ENCODE measurements at regions not wholly inside any gene's neighbourhood (a gene's known extent, or its start where the extent isn't known, plus 50 kb on each side); places are given as distances from the start of the nearest gene placed in this dataset.

- Histone ChIP-seq H3K79me2 (ENCODE audit: insufficient read depth, low read length) (no peaks in the 10 kb centered on the region), H3K36me3 (ENCODE audit: insufficient read depth, low read length) (no peaks in the 10 kb centered on the region), H3K27me3 (ENCODE audit: insufficient read depth, low read length) (peaks cover 3% of the 10 kb centered on the region), H3K9ac (ENCODE audit: low read length) (no peak overlapping the region), H4K20me1 (ENCODE audit: insufficient read depth, low read length) (no peaks in the 10 kb centered on the region), H3K27ac (ENCODE audit: low read depth, low read length) (no peak overlapping the region), H3K9me3 (ENCODE audit: insufficient read depth, low read depth, low read length) (no peaks in the 10 kb centered on the region), H2AFZ (ENCODE audit: low read depth, low read length) (no peak overlapping the region), H3K4me3 (ENCODE audit: insufficient read depth, low read depth, low read length) (no peak overlapping the region), H3K4me2 (ENCODE audit: low read length) (no peak overlapping the region), H3K4me1 (ENCODE audit: insufficient read depth, low read length) (no peaks in the 10 kb centered on the region)
- Mint-ChIP-seq H3K27ac (ENCODE audit: unreplicated experiment) (no peak overlapping the region), H3K36me3 (ENCODE audit: low read depth, unreplicated experiment) (no peaks in the 10 kb centered on the region), H3K4me1 (ENCODE audit: low read depth, unreplicated experiment) (peaks cover 5% of the 10 kb centered on the region), H3K9me3 (ENCODE audit: unreplicated experiment) (no peaks in the 10 kb centered on the region), H3K27me3 (ENCODE audit: low read depth, unreplicated experiment) (peaks cover 18% of the 10 kb centered on the region), H3K4me3 (ENCODE audit: unreplicated experiment) (no peak overlapping the region)
- FAIRE-seq (no peak), DNase-seq (ENCODE audit: low read depth) (no peak)
- TF ChIP-seq, protein P1, sequence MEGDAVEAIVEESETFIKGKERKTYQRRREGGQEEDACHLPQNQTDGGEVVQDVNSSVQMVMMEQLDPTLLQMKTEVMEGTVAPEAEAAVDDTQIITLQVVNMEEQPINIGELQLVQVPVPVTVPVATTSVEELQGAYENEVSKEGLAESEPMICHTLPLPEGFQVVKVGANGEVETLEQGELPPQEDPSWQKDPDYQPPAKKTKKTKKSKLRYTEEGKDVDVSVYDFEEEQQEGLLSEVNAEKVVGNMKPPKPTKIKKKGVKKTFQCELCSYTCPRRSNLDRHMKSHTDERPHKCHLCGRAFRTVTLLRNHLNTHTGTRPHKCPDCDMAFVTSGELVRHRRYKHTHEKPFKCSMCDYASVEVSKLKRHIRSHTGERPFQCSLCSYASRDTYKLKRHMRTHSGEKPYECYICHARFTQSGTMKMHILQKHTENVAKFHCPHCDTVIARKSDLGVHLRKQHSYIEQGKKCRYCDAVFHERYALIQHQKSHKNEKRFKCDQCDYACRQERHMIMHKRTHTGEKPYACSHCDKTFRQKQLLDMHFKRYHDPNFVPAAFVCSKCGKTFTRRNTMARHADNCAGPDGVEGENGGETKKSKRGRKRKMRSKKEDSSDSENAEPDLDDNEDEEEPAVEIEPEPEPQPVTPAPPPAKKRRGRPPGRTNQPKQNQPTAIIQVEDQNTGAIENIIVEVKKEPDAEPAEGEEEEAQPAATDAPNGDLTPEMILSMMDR (IDR thresholded peaks at IDR 0.05; ENCODE audit: insufficient read depth, low read depth, low read length): no peak
- no peak for TF ChIP-seq EZH2 (IDR thresholded peaks at IDR 0.05; ENCODE audit: insufficient read depth, low read length)
Observed at GRCh38 chr12:30846776-30847175, 79.8 kb upstream of the TSPAN11 start.

GRCh38 chr12:30845676-30846075 is 80.9 kb upstream of the TSPAN11 start:
- no peak overlapping the region for H3K9ac ChIP-seq (ENCODE audit: low read length)
- H3K4me3 ChIP-seq (ENCODE audit: insufficient read depth, low read depth, low read length): no peak overlapping the region
- no peak overlapping the region for H3K27ac ChIP-seq (ENCODE audit: low read depth, low read length)
- H3K36me3 ChIP-seq (ENCODE audit: insufficient read depth, low read length): no peaks in the 10 kb centered on the region
- H3K9me3 ChIP-seq (ENCODE audit: insufficient read depth, low read depth, low read length): no peaks in the 10 kb centered on the region
- no peak overlapping the region for H3K27ac Mint-ChIP-seq (ENCODE audit: unreplicated experiment)
- no peaks in the 10 kb centered on the region for H3K4me1 Mint-ChIP-seq (ENCODE audit: low read depth, unreplicated experiment)
- no peak for TF ChIP-seq EZH2 (IDR thresholded peaks at IDR 0.05; ENCODE audit: insufficient read depth, low read length)
- TF ChIP-seq, protein P1 (IDR thresholded peaks at IDR 0.05; ENCODE audit: insufficient read depth, low read depth, low read length): no peak
- FAIRE-seq: no peak
- no peaks in the 10 kb centered on the region for H4K20me1 ChIP-seq (ENCODE audit: insufficient read depth, low read length)
- H3K27me3 Mint-ChIP-seq (ENCODE audit: low read depth, unreplicated experiment): peaks cover 18% of the 10 kb centered on the region
- no peaks in the 10 kb centered on the region for H3K9me3 Mint-ChIP-seq (ENCODE audit: unreplicated experiment)
- H3K4me3 Mint-ChIP-seq (ENCODE audit: unreplicated experiment): no peak overlapping the region
- H3K79me2 ChIP-seq (ENCODE audit: insufficient read depth, low read length): no peaks in the 10 kb centered on the region
- no peaks in the 10 kb centered on the region for H3K4me1 ChIP-seq (ENCODE audit: insufficient read depth, low read length)
- no peaks in the 10 kb centered on the region for H3K36me3 Mint-ChIP-seq (ENCODE audit: low read depth, unreplicated experiment)
- peaks cover 3% of the 10 kb centered on the region for H3K27me3 ChIP-seq (ENCODE audit: insufficient read depth, low read length)
- H2AFZ ChIP-seq (ENCODE audit: low read depth, low read length): no peak overlapping the region
- no peak overlapping the region for H3K4me2 ChIP-seq (ENCODE audit: low read length)
- DNase-seq (ENCODE audit: low read depth): no peak

GRCh38 chr12:30843211-30843610 is 83.3 kb upstream of the TSPAN11 start:
- Histone ChIP-seq H3K9me3 (ENCODE audit: insufficient read depth, low read depth, low read length) (no peaks in the 10 kb centered on the region), H3K9ac (ENCODE audit: low read length) (no peak overlapping the region), H3K27me3 (ENCODE audit: insufficient read depth, low read length) (peaks cover 5% of the 10 kb centered on the region), H3K4me2 (ENCODE audit: low read length) (no peak overlapping the region), H3K27ac (ENCODE audit: low read depth, low read length) (no peak overlapping the region), H4K20me1 (ENCODE audit: insufficient read depth, low read length) (no peaks in the 10 kb centered on the region), H3K36me3 (ENCODE audit: insufficient read depth, low read length) (no peaks in the 10 kb centered on the region), H3K4me1 (ENCODE audit: insufficient read depth, low read length) (no peaks in the 10 kb centered on the region), H2AFZ (ENCODE audit: low read depth, low read length) (no peak overlapping the region), H3K79me2 (ENCODE audit: insufficient read depth, low read length) (no peaks in the 10 kb centered on the region), H3K4me3 (ENCODE audit: insufficient read depth, low read depth, low read length) (no peak overlapping the region)
- Mint-ChIP-seq H3K27me3 (ENCODE audit: low read depth, unreplicated experiment) (peaks cover 34% of the 10 kb centered on the region), H3K4me3 (ENCODE audit: unreplicated experiment) (no peak overlapping the region), H3K9me3 (ENCODE audit: unreplicated experiment) (no peaks in the 10 kb centered on the region), H3K36me3 (ENCODE audit: low read depth, unreplicated experiment) (no peaks in the 10 kb centered on the region), H3K27ac (ENCODE audit: unreplicated experiment) (no peak overlapping the region), H3K4me1 (ENCODE audit: low read depth, unreplicated experiment) (no peaks in the 10 kb centered on the region)
- no peak for DNase-seq (ENCODE audit: low read depth)
- no peak for FAIRE-seq
- no peak for TF ChIP-seq EZH2 (IDR thresholded peaks at IDR 0.05; ENCODE audit: insufficient read depth, low read length)
- TF ChIP-seq, protein P1 (IDR thresholded peaks at IDR 0.05; ENCODE audit: insufficient read depth, low read depth, low read length): no peak
